ENCODE measurements at regions not wholly inside any gene's neighbourhood (a gene's known extent, or its start where the extent isn't known, plus 50 kb on each side); places are given as distances from the start of the nearest gene placed in this dataset.

- TF ChIP-seq TCF4 (CRISPR knock-in tag; IDR thresholded peaks at IDR 0.05; ENCODE audit: borderline replicate concordance) (no peak), ISL1 (CRISPR knock-in tag; IDR thresholded peaks at IDR 0.05) (no peak), ZFP3 (CRISPR knock-in tag; IDR thresholded peaks at IDR 0.05) (no peak), GLIS3 (CRISPR knock-in tag; IDR thresholded peaks at IDR 0.05) (no peak), CSRNP3 (CRISPR knock-in tag; IDR thresholded peaks at IDR 0.05) (no peak), CREB5 (CRISPR knock-in tag; IDR thresholded peaks at IDR 0.05; ENCODE audit: low read depth) (no peak), RARB (CRISPR knock-in tag; IDR thresholded peaks at IDR 0.05) (no peak), PATZ1 (CRISPR knock-in tag; IDR thresholded peaks at IDR 0.05; ENCODE audit: borderline replicate concordance) (no peak), ARNTL (CRISPR knock-in tag; IDR thresholded peaks at IDR 0.05; ENCODE audit: borderline replicate concordance, low read depth) (no peak), ZFP30 (CRISPR knock-in tag; IDR thresholded peaks at IDR 0.05) (no peak), OSR1 (CRISPR knock-in tag; IDR thresholded peaks at IDR 0.05) (no peak), TSHZ2 (CRISPR knock-in tag; IDR thresholded peaks at IDR 0.05) (no peak), ZNF8 (CRISPR knock-in tag; IDR thresholded peaks at IDR 0.05) (no peak), POU6F1 (CRISPR knock-in tag; IDR thresholded peaks at IDR 0.05; ENCODE audit: borderline replicate concordance, low read depth) (no peak), TOX (CRISPR knock-in tag; IDR thresholded peaks at IDR 0.05; ENCODE audit: borderline replicate concordance) (no peak), BACH2 (CRISPR knock-in tag; IDR thresholded peaks at IDR 0.05; ENCODE audit: borderline replicate concordance) (no peak), ZC3H10 (CRISPR knock-in tag; IDR thresholded peaks at IDR 0.05) (no peak), CSDC2 (CRISPR knock-in tag; IDR thresholded peaks at IDR 0.05) (no peak), ZNF565 (CRISPR knock-in tag; conservative IDR thresholded peaks at IDR 0.05; ENCODE audit: low read depth) (no peak), ZNF70 (CRISPR knock-in tag; IDR thresholded peaks at IDR 0.05) (no peak)
- ATAC-seq = no peak
Measured at GRCh38 chr20:60529149-60529548, 570.9 kb downstream of the CDH26 start.

GRCh38 chr20:60535211-60535610 lies 577.0 kb downstream of the CDH26 start:
- ATAC-seq = no peak

More at GRCh38 chr20:60535211-60535610, 577.0 kb downstream of the CDH26 start:
- TF ChIP-seq ZFP3 (CRISPR knock-in tag; IDR thresholded peaks at IDR 0.05) = no peak
- no peak for TF ChIP-seq GLIS3 (CRISPR knock-in tag; IDR thresholded peaks at IDR 0.05)
- no peak for TF ChIP-seq CSRNP3 (CRISPR knock-in tag; IDR thresholded peaks at IDR 0.05)
- no peak for TF ChIP-seq TOX (CRISPR knock-in tag; IDR thresholded peaks at IDR 0.05; ENCODE audit: borderline replicate concordance)
- TF ChIP-seq ESRRG (CRISPR knock-in tag; IDR thresholded peaks at IDR 0.05) = no peak
- no peak for TF ChIP-seq RARB (CRISPR knock-in tag; IDR thresholded peaks at IDR 0.05)
- no peak for TF ChIP-seq POU6F1 (CRISPR knock-in tag; IDR thresholded peaks at IDR 0.05; ENCODE audit: borderline replicate concordance, low read depth)
- TF ChIP-seq ZC3H10 (CRISPR knock-in tag; IDR thresholded peaks at IDR 0.05) = no peak
- no peak for TF ChIP-seq ZNF8 (CRISPR knock-in tag; IDR thresholded peaks at IDR 0.05)
- TF ChIP-seq PATZ1 (CRISPR knock-in tag; IDR thresholded peaks at IDR 0.05; ENCODE audit: borderline replicate concordance) = no peak
- no peak for TF ChIP-seq PPARA (CRISPR knock-in tag; IDR thresholded peaks at IDR 0.05; ENCODE audit: borderline replicate concordance)
- no peak for TF ChIP-seq CSDC2 (CRISPR knock-in tag; IDR thresholded peaks at IDR 0.05)
- no peak for TF ChIP-seq SNAI2 (CRISPR knock-in tag; IDR thresholded peaks at IDR 0.05)
- TF ChIP-seq OSR1 (CRISPR knock-in tag; IDR thresholded peaks at IDR 0.05) = no peak
- no peak for TF ChIP-seq ISL1 (CRISPR knock-in tag; IDR thresholded peaks at IDR 0.05)
